Activated naive CD8-positive, alpha-beta T cell (primary cell): ENCODE measurements at regions not wholly inside any gene's neighbourhood (a gene's known extent, or its start where the extent isn't known, plus 50 kb on each side); places are given as distances from the start of the nearest gene placed in this dataset.

Source experiments
- H3K27ac Mint-ChIP-seq: one replicate; pipeline ENCODE4 v1.8.0; 2021; ENCODE audit warnings: mixed read lengths
- H3K27me3 Mint-ChIP-seq: one replicate; pipeline ENCODE4 v1.8.0; 2021; ENCODE audit warnings: mixed read lengths
- H3K36me3 Mint-ChIP-seq: one replicate; pipeline ENCODE4 v1.8.0; 2021; ENCODE audit warnings: mixed read lengths
- H3K4me1 Mint-ChIP-seq: one replicate; pipeline ENCODE4 v1.8.0; 2021; ENCODE audit warnings: low read depth, mixed read lengths
- H3K4me3 Mint-ChIP-seq: one replicate; pipeline ENCODE4 v1.8.0; 2021; ENCODE audit warnings: mild to moderate bottlenecking, mixed read lengths
- H3K9me3 Mint-ChIP-seq: one replicate; pipeline ENCODE4 v1.8.0; 2021; ENCODE audit warnings: low read depth, mixed read lengths

GRCh38 chr12:77377116-77377515 is 311.7 kb upstream of the E2F7 start:
- no peaks in the 10 kb centered on the region for H3K9me3 Mint-ChIP-seq
- H3K36me3 Mint-ChIP-seq: no peaks in the 10 kb centered on the region
- no peaks in the 10 kb centered on the region for H3K4me1 Mint-ChIP-seq
- H3K4me3 Mint-ChIP-seq: no peak overlapping the region
- H3K27me3 Mint-ChIP-seq: no peaks in the 10 kb centered on the region
- no peak overlapping the region for H3K27ac Mint-ChIP-seq

GRCh38 chr12:77374673-77375072 is 309.3 kb upstream of the E2F7 start:
- Mint-ChIP-seq H3K4me3 (no peak overlapping the region), H3K9me3 (no peaks in the 10 kb centered on the region), H3K4me1 (no peaks in the 10 kb centered on the region), H3K27me3 (no peaks in the 10 kb centered on the region), H3K27ac (no peak overlapping the region), H3K36me3 (no peaks in the 10 kb centered on the region)

DNA sequence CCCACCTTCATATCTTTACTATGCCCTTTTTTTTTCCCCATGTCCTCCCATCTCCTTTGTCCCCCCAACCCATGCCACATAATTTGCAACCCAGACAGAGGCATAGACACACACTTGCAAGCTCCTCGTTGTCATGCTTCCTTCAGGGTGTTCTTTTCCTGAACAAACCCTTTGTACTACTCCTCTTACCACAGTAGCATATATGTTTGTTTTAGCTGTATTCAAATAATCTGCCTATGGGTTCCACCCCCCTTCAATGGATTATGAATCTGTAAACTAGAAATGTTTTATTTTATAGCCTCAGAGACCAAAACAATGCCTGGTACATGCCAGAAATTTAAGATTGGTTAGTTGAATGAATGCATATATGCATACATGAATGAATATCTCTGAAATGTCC is 307.1 kb upstream of the E2F7 start:
- Mint-ChIP-seq H3K36me3 (no peaks in the 10 kb centered on the region), H3K4me3 (no peak overlapping the region), H3K9me3 (peaks cover 8% of the 10 kb centered on the region), H3K4me1 (no peaks in the 10 kb centered on the region), H3K27me3 (no peaks in the 10 kb centered on the region), H3K27ac (no peak overlapping the region)

DNA sequence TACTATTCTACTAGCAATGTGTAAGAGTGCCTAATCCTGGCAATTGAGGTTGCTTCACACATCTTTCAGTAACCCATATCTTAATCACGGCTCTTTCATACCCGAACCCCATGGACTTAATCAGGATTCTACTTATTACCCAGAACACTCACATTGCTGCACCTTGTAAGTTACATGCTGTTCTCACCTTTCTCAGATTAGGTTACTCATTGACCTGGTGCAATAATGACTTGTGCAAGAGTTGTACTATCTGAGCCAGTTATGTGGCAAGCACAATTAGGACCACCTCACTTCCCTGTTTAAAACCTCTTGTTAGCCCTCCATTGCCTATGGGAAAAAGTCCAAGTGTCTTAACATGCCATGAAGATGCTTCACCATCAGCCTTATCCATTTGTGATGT is 306.7 kb upstream of the E2F7 start:
- no peaks in the 10 kb centered on the region for H3K27me3 Mint-ChIP-seq
- H3K4me1 Mint-ChIP-seq: no peaks in the 10 kb centered on the region
- no peak overlapping the region for H3K27ac Mint-ChIP-seq
- H3K36me3 Mint-ChIP-seq: no peaks in the 10 kb centered on the region
- H3K9me3 Mint-ChIP-seq: peaks cover 8% of the 10 kb centered on the region
- no peak overlapping the region for H3K4me3 Mint-ChIP-seq

DNA sequence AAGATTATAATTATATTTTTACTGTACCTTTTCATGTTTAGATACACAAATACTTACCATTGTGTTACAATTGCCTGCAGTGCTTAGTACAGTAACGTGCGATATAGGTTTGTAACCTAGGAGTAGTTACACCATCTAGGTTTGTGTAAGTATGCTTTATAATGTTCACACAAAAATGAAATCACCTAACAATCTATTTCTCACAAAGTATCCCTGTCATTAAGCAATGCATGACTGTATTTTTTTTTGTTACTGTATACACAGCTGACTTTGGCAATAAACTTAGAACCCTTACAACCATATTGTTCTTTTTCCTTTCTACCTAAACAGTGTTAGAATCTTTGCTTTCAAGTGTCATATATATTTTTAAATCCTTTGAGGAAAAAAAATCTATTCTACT is 303.0 kb upstream of the E2F7 start:
- Mint-ChIP-seq H3K4me3 (no peak overlapping the region), H3K9me3 (peaks cover 8% of the 10 kb centered on the region), H3K27ac (no peak overlapping the region), H3K27me3 (no peaks in the 10 kb centered on the region), H3K36me3 (no peaks in the 10 kb centered on the region), H3K4me1 (no peaks in the 10 kb centered on the region)

DNA sequence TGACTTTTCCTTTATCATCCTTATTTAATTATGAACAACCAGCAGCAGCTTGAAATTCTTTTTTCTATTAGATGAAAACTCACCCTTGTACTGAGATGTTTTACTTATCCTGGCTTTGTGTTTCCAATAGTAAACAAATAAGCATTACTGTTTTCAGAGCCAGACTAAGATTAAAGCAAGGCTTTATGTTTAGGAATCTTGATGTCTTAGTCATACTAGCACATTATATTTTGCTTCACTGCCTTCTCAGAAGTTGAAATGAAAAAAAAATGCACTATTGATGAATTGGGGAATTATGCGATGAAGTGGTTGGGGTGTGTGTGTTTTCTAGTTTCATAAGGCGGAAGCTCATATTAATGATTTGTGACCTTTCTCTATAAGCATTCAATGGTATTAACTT is 301.2 kb upstream of the E2F7 start:
- no peaks in the 10 kb centered on the region for H3K4me1 Mint-ChIP-seq
- no peak overlapping the region for H3K27ac Mint-ChIP-seq
- no peaks in the 10 kb centered on the region for H3K36me3 Mint-ChIP-seq
- no peaks in the 10 kb centered on the region for H3K27me3 Mint-ChIP-seq
- H3K4me3 Mint-ChIP-seq: no peak overlapping the region
- H3K9me3 Mint-ChIP-seq: peaks cover 8% of the 10 kb centered on the region

GRCh38 chr12:77364400-77364799 is 299.0 kb upstream of the E2F7 start:
- Mint-ChIP-seq H3K27ac (no peak overlapping the region), H3K4me1 (no peaks in the 10 kb centered on the region), H3K36me3 (no peaks in the 10 kb centered on the region), H3K4me3 (no peak overlapping the region), H3K27me3 (no peaks in the 10 kb centered on the region), H3K9me3 (peaks cover 7% of the 10 kb centered on the region)

- Mint-ChIP-seq H3K36me3 (no peaks in the 10 kb centered on the region), H3K4me1 (no peaks in the 10 kb centered on the region), H3K4me3 (no peak overlapping the region), H3K27ac (no peak overlapping the region), H3K9me3 (no peaks in the 10 kb centered on the region), H3K27me3 (no peaks in the 10 kb centered on the region)
Measured at GRCh38 chr12:77362509-77363210, 297.3 kb upstream of the E2F7 start.

- Mint-ChIP-seq H3K36me3 (no peaks in the 10 kb centered on the region), H3K4me1 (no peaks in the 10 kb centered on the region), H3K27ac (no peak overlapping the region), H3K9me3 (no peaks in the 10 kb centered on the region), H3K27me3 (no peaks in the 10 kb centered on the region), H3K4me3 (no peak overlapping the region)
Measured at GRCh38 chr12:77357655-77358054, 292.3 kb upstream of the E2F7 start.

DNA sequence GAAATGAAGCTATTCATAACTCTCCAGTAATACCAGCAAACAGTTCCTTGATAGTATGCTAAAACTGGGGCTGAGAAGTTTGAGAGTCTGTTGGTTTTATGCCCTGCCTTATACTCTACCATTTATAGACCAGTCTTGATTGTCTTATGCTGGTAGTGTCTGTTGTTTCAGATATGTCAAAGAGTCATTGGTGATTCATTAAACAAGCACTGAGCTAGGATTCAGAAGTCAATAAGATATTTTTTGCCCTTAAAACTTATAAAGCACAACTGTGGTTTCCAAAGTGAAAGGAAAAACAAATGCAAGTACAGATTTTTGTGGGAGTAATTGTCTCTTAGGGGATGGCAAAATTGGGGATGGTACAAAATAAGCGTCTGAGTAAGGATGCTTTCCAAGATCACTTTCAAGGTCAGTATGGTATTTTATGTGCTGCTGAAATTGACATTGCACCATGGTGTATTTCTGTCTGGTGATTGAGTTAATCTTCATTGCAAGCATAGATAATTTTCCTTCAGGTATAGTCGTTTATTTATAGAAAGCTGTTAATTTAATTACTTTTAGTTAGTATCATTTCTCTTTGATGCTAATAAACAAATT is 289.5 kb upstream of the E2F7 start:
- no peak overlapping the region for H3K4me3 Mint-ChIP-seq
- no peaks in the 10 kb centered on the region for H3K4me1 Mint-ChIP-seq
- no peaks in the 10 kb centered on the region for H3K27me3 Mint-ChIP-seq
- H3K27ac Mint-ChIP-seq: no peak overlapping the region
- no peaks in the 10 kb centered on the region for H3K36me3 Mint-ChIP-seq
- H3K9me3 Mint-ChIP-seq: no peaks in the 10 kb centered on the region

DNA sequence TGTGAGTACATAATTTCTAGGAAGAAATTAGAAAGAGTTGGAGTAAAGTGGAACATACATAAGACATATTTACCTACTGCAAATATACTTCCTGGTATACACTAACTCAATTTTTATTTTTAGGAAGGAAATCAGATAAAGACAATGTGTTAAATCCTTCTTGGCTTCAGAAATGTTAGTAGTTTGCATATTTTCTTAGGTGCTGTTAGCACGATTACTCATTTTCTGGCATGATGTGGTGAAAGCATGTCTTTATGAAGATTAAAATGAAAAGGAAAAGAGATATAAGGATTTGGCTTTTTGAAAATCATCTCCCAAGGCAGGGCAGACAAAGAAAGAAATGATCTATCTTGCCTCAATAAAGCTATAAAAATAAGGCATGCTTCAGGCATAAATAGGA is 287.6 kb upstream of the E2F7 start:
- no peaks in the 10 kb centered on the region for H3K27me3 Mint-ChIP-seq
- H3K4me3 Mint-ChIP-seq: no peak overlapping the region
- H3K36me3 Mint-ChIP-seq: no peaks in the 10 kb centered on the region
- H3K9me3 Mint-ChIP-seq: no peaks in the 10 kb centered on the region
- no peaks in the 10 kb centered on the region for H3K4me1 Mint-ChIP-seq
- H3K27ac Mint-ChIP-seq: no peak overlapping the region

DNA sequence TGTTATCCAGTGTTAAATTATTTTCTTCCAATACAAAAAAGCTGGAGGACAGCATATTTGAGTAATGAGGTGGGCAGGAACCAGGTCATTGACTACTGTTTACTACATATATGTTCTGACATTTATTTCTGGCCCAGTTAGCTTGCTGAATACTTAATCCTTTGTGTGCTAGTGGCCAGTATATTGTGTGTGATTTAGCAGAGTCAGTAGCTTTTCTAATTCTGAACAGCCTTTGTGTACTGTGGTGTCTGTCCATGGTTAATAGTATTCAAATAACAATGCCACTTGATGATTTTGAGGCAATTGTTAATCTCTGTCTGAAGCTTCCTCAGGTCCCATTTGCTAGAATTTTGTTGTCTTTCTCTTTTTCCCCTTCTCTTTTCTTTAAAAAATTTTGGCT is 286.5 kb upstream of the E2F7 start:
- H3K4me1 Mint-ChIP-seq: no peaks in the 10 kb centered on the region
- H3K27me3 Mint-ChIP-seq: no peaks in the 10 kb centered on the region
- no peaks in the 10 kb centered on the region for H3K36me3 Mint-ChIP-seq
- H3K4me3 Mint-ChIP-seq: no peak overlapping the region
- H3K9me3 Mint-ChIP-seq: no peaks in the 10 kb centered on the region
- no peak overlapping the region for H3K27ac Mint-ChIP-seq

DNA sequence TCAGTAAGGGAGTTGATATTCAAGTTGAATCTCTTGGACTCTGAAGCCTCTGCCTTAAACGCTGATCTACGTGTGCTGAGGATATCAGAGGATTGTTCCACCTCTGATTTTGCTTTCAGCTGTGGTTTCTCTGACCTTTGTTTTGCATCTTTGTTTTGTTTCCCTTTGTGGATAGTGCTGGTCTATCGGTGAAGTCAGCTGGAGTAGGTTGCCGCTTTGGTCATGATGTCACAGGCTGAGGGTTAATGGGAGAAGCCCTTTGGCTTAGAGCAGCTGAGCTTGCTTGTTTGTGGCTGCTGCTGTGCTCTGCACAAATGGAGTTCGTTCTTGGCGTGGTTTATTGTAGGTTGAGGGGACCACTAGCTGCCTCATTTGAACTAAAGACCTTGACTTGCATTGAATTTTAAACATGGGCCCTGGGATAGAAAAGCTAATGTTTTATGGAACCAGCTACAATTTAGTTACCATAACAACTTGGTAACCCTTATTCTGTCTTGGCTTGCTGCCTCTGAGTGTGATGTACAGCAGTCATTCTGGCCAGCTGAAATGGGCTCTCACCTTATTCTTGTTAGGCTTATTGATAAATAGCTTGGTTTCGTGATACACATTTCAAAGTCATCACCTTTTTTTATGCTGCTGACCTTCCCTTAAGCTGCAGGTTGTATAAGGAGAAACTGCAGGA is 284.5 kb upstream of the E2F7 start:
- Mint-ChIP-seq H3K9me3 (no peaks in the 10 kb centered on the region), H3K27me3 (no peaks in the 10 kb centered on the region), H3K36me3 (no peaks in the 10 kb centered on the region), H3K4me3 (no peak overlapping the region), H3K27ac (no peak overlapping the region), H3K4me1 (no peaks in the 10 kb centered on the region)

DNA sequence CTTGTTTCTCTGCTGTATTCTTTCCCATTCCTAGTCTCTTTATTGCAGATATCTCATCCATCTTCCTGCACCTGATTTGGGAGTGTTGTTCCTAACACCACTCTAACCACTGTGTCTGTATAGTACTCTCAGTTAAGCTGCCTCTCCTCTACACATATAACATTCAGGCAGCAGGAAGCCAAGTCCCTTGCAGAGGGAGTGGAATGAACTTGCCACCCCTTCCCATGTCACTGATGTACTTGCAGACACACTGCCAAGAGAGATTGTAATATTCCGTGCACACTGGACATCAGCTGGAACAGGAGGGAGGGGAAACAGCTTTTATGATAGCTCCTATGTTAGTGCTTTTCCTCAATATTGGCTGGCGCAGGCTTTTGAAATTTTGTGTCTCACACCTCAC is 281.6 kb upstream of the E2F7 start:
- no peaks in the 10 kb centered on the region for H3K9me3 Mint-ChIP-seq
- H3K27me3 Mint-ChIP-seq: no peaks in the 10 kb centered on the region
- no peak overlapping the region for H3K4me3 Mint-ChIP-seq
- no peaks in the 10 kb centered on the region for H3K36me3 Mint-ChIP-seq
- H3K4me1 Mint-ChIP-seq: no peaks in the 10 kb centered on the region
- no peak overlapping the region for H3K27ac Mint-ChIP-seq

DNA sequence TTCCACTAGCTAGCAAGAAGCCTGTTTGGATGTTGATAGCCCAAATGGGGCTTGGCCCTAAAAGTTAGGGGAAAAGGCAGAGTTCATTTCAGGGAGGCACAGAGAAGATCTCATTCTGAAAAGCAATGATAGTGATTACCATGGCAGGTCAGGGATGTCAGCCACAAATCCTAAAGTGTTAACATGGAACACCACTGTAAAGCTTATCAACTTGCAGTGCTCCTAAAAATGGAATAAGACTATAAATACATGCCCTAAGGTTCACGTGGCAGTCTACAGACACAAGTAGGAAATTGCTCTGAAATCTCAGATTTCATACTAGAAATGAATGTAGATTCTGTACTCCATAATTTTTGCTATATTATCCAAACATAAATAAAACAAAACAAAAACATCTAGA is 280.0 kb upstream of the E2F7 start:
- Mint-ChIP-seq H3K36me3 (no peaks in the 10 kb centered on the region), H3K4me1 (no peaks in the 10 kb centered on the region), H3K9me3 (no peaks in the 10 kb centered on the region), H3K4me3 (no peak overlapping the region), H3K27me3 (no peaks in the 10 kb centered on the region), H3K27ac (no peak overlapping the region)

DNA sequence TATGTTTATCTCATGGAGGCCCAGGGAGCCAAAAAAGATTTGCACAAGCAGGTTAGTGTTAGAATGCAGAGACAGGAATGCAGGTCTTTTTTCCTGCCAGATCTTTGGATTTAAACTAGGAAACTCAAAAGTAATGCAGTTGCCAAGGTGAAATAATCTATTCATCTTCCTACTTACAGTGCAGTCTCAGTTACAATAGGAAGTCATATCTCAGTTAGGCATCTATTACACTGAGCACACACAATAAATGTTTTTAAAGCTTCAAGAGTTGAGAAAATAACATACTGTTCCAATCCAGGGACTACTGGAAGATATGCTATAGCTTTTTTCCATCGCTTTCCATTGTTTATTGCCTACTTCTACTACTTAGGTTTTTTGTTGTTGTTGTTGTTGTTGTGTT is 279.3 kb upstream of the E2F7 start:
- H3K27ac Mint-ChIP-seq: no peak overlapping the region
- H3K36me3 Mint-ChIP-seq: no peaks in the 10 kb centered on the region
- H3K9me3 Mint-ChIP-seq: no peaks in the 10 kb centered on the region
- H3K4me3 Mint-ChIP-seq: no peak overlapping the region
- H3K27me3 Mint-ChIP-seq: no peaks in the 10 kb centered on the region
- H3K4me1 Mint-ChIP-seq: no peaks in the 10 kb centered on the region
